Body of pancreas (tissue), 4 donors: ENCODE measurements at regions not wholly inside any gene's neighbourhood (a gene's known extent, or its start where the extent isn't known, plus 50 kb on each side); places are given as distances from the start of the nearest gene placed in this dataset.

Source experiments
- POLR2A ChIP-seq, 3 donors: fragments of 450-650 bp; IDR thresholded peaks; one replicate each; pipeline ENCODE4 v1.6.1; 2016; ENCODE audit warnings: antibody characterized with exemption in 3 of 3, mild to moderate bottlenecking in 2 of 3
- TF ChIP-seq, protein P1 (sequence below), 7 experiments: fragments of 450-650 bp in 4 of 7; fragments of 200-600 bp in 3 of 7; sonication (generic) in 3 of 7; IDR thresholded peaks; one replicate each; pipeline ENCODE4 v1.5.1; 2016 to 2019; ENCODE audit warnings: antibody characterized with exemption in 7 of 7

GRCh38 chr4:152112190-152112589 is 351.4 kb upstream of the GATB start:
- TF ChIP-seq, protein P1, sequence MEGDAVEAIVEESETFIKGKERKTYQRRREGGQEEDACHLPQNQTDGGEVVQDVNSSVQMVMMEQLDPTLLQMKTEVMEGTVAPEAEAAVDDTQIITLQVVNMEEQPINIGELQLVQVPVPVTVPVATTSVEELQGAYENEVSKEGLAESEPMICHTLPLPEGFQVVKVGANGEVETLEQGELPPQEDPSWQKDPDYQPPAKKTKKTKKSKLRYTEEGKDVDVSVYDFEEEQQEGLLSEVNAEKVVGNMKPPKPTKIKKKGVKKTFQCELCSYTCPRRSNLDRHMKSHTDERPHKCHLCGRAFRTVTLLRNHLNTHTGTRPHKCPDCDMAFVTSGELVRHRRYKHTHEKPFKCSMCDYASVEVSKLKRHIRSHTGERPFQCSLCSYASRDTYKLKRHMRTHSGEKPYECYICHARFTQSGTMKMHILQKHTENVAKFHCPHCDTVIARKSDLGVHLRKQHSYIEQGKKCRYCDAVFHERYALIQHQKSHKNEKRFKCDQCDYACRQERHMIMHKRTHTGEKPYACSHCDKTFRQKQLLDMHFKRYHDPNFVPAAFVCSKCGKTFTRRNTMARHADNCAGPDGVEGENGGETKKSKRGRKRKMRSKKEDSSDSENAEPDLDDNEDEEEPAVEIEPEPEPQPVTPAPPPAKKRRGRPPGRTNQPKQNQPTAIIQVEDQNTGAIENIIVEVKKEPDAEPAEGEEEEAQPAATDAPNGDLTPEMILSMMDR (IDR thresholded peaks at IDR 0.05): no peak
- no peak for TF ChIP-seq POLR2A (IDR thresholded peaks at IDR 0.05)
